ENCODE measurements at regions not wholly inside any gene's neighbourhood (a gene's known extent, or its start where the extent isn't known, plus 50 kb on each side); places are given as distances from the start of the nearest gene placed in this dataset.

GRCh38 chr6:76768556-76768955, 694.7 kb downstream of the HTR1B start:
- no peak for TF ChIP-seq TAF1 (IDR thresholded peaks at IDR 0.05; ENCODE audit: low read depth, low read length)
- no peak for TF ChIP-seq POLR2A (IDR thresholded peaks at IDR 0.05; ENCODE audit: low read depth, low read length)
- TF ChIP-seq SPI1 (IDR thresholded peaks at IDR 0.05; ENCODE audit: low read depth, low read length) = no peak
- TF ChIP-seq POLR2AphosphoS5 (IDR thresholded peaks at IDR 0.05; ENCODE audit: low read depth, low read length) = no peak
- no peak for TF ChIP-seq PAX5 (IDR thresholded peaks at IDR 0.05; ENCODE audit: insufficient read depth, low read length, severe bottlenecking)

Data from GM12891 (cell line).